Inflammatory macrophage (primary cell): ENCODE measurements at regions not wholly inside any gene's neighbourhood (a gene's known extent, or its start where the extent isn't known, plus 50 kb on each side); places are given as distances from the start of the nearest gene placed in this dataset.
"Not testable (repeated sequence)": the region's sequence is repeated elsewhere in the genome, so short reads cannot be mapped to it uniquely, and the experiment has no call there.

Source experiments
- DNase-seq, 2 donors: peaks; one replicate each; pipeline ENCODE4 v3.0.0-alpha.2; 2020 to 2022

- DNase-seq, result no peak
Observed at GRCh38 chr3:118487734-118488133, 546.9 kb downstream of the IGSF11 start.

GRCh38 chr3:118488732-118489131 is 545.9 kb downstream of the IGSF11 start:
- no peak for DNase-seq

GRCh38 chr3:118495206-118495605 is 539.4 kb downstream of the IGSF11 start:
- no peak for DNase-seq

- no peak for DNase-seq
Observed at GRCh38 chr3:118497274-118497673, 537.4 kb downstream of the IGSF11 start.

- no peak for DNase-seq
Observed at GRCh38 chr3:118501152-118501551, 533.5 kb downstream of the IGSF11 start.

GRCh38 chr3:118504906-118505305 is 529.7 kb downstream of the IGSF11 start:
- DNase-seq, result no peak

- DNase-seq, result no peak
Observed at GRCh38 chr3:118505784-118506183, 528.9 kb downstream of the IGSF11 start.

- DNase-seq, result no peak
Observed at GRCh38 chr3:118511402-118511801, 523.2 kb downstream of the IGSF11 start.

GRCh38 chr3:118512301-118512700 is 522.3 kb downstream of the IGSF11 start:
- no peak for DNase-seq

GRCh38 chr3:118525077-118525476 is 509.6 kb downstream of the IGSF11 start:
- no peak for DNase-seq

GRCh38 chr3:118526758-118527513 is 507.7 kb downstream of the IGSF11 start:
- no peak for DNase-seq

- DNase-seq, result no peak
Observed at GRCh38 chr3:118527514-118528044, 507.1 kb downstream of the IGSF11 start.

GRCh38 chr3:118529554-118529953 is 505.1 kb downstream of the IGSF11 start:
- no peak for DNase-seq

- DNase-seq, result no peak
Observed at GRCh38 chr3:118530350-118530922, 504.2 kb downstream of the IGSF11 start.

- DNase-seq, result not testable (repeated sequence)
Observed at GRCh38 chr3:118530927-118531356, 503.7 kb downstream of the IGSF11 start.

- no peak for DNase-seq
Observed at GRCh38 chr3:118531816-118532215, 502.8 kb downstream of the IGSF11 start.

- no peak for DNase-seq
Observed at GRCh38 chr3:118533676-118534075, 501.0 kb downstream of the IGSF11 start.

GRCh38 chr3:118534519-118534918 is 500.1 kb downstream of the IGSF11 start:
- DNase-seq, result no peak

- DNase-seq, result no peak
Observed at GRCh38 chr3:118536764-118537163, 497.9 kb downstream of the IGSF11 start.

- no peak for DNase-seq
Observed at GRCh38 chr3:118537454-118537853, 497.2 kb downstream of the IGSF11 start.

- no peak for DNase-seq
Observed at GRCh38 chr3:118538187-118538586, 496.5 kb downstream of the IGSF11 start.

GRCh38 chr3:118539820-118540447 is 494.7 kb downstream of the IGSF11 start:
- not testable (repeated sequence) for DNase-seq

GRCh38 chr3:118540448-118540821 is 494.2 kb downstream of the IGSF11 start:
- DNase-seq, result not testable (repeated sequence)

GRCh38 chr3:118540826-118541225 is 493.8 kb downstream of the IGSF11 start:
- no peak for DNase-seq
